Upper lobe of left lung (tissue), 6 donors: ENCODE measurements at regions not wholly inside any gene's neighbourhood (a gene's known extent, or its start where the extent isn't known, plus 50 kb on each side); places are given as distances from the start of the nearest gene placed in this dataset.
A peak's percentile ranks its signal among the peaks of the same experiment; 100 is the strongest.
"Not testable (repeated sequence)": the region's sequence is repeated elsewhere in the genome, so short reads cannot be mapped to it uniquely, and the experiment has no call there.

Experiments used
- ATAC-seq, 2 donors: fragments of 200-7000 bp; cut with Tn5 transposase; one replicate each; pipeline ENCODE4 v1.9.1; 2022; ENCODE audit warnings: mild to moderate bottlenecking in 2 of 2, moderate library complexity in 2 of 2; ENCODE audit not compliant: low FRiP score in 2 of 2
- DNase-seq, 2 donors: peaks; one replicate each; pipeline ENCODE4 v3.0.0-alpha.2; 2019 to 2020
- H3K27ac ChIP-seq, 4 donors: fragments of 200-600 bp; sonication (generic); one replicate each; pipeline ENCODE4 v1.5.1; 2016 to 2019
- H3K27me3 ChIP-seq, 4 donors: fragments of 200-600 bp; sonication (generic); one replicate each; pipeline ENCODE4 v1.5.1; 2017 to 2019
- H3K36me3 ChIP-seq, 4 donors: fragments of 200-600 bp; sonication (generic); one replicate each; pipeline ENCODE4 v1.5.1; 2016 to 2019
- H3K4me1 ChIP-seq, 4 donors: fragments of 200-600 bp; sonication (generic); one replicate each; pipeline ENCODE4 v1.5.1; 2018 to 2019
- H3K4me3 ChIP-seq, 4 donors: fragments of 200-600 bp; sonication (generic); one replicate each; pipeline ENCODE4 v1.5.1; 2017 to 2019; ENCODE audit warnings: mild to moderate bottlenecking in 2 of 4, moderate library complexity in 1 of 4
- H3K9me3 ChIP-seq, 4 donors: fragments of 200-600 bp; sonication (generic); one replicate each; pipeline ENCODE4 v1.5.1; 2018 to 2019
- WGBS, 2 donors: methylation state at CpG; one replicate each; pipeline ENCODE4 v1.1.5; 2017 to 2018; 5-methylcytosine and 5-hydroxymethylcytosine counted together
- donor health status: DM: no; HTN: no; CAD: no; lungs with moderate emphysema.
- donor health status: DM: no; HTN: yes; CAD: no; lungs with severe emphysema.

DNA sequence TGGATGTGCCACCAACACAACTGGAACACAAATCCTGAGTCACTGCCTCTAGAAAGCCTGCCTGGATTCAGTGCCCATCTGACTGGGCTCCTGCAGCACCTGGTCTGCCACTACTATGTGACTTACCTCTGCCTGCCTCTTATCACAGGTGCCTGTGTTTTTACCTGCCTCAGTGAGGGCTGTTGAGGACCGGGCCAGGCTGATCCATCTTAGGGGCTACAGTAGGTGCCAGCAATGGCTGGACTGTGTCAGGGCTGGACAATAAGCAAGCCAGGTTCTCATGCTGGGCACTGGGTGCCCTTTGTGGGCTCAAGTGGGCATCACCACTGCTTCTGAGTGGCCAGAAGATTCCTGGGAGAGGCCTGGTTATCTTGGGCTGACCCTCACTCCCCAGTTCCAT is 948.6 kb upstream of the TPTE start:
- not testable (repeated sequence) for H3K4me1 ChIP-seq, H3K36me3 ChIP-seq, H3K27me3 ChIP-seq, DNase-seq, H3K9me3 ChIP-seq, H3K4me3 ChIP-seq, H3K27ac ChIP-seq, ATAC-seq
- 75 to 82% methylated on average over 1 of the region's 1 CpG for WGBS, 2 donors

DNA sequence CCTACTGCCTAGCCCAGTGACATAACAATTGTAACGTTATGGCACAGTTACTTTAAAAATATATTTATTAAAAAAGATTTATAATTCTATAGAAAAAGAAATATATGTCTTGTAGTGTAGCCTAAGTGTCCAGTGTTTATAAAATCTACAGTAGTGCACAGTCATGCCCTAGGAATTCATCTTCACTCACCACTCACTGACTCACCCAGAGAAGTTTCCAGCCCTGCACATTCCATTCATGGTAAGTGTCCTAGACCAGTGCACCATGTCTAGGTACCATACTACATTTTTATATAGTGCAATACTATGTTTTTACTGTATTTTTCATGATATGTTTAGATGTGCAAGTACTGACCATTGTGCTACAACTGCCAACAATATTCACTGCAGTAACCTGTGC is 947.9 kb upstream of the TPTE start:
- not testable (repeated sequence) for H3K36me3 ChIP-seq, DNase-seq, H3K27ac ChIP-seq, ATAC-seq, H3K27me3 ChIP-seq, H3K4me1 ChIP-seq, H3K4me3 ChIP-seq, H3K9me3 ChIP-seq
- WGBS, 2 donors: no CpG with 5 or more reads among the region's 1 CpG

DNA sequence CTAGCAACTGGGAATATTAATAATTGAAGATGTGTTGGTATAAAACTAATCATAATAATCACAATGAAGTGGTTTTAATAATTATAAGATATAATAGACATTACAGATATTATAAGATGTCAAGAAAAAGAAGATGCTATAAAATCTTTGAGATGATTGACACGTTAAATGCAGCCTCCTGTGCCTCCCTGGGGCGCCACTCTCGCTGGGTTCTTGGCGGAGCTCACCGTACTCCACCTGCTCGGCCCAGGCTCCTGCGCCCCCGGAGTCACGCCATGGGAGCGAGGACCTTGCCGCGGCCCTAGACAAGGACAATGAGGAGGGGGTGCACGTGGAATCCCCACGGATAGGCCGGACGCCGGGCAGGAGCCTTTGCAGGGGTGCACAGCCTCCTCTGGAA is 942.1 kb upstream of the TPTE start:
- H3K9me3 ChIP-seq, H3K27ac ChIP-seq, H3K4me1 ChIP-seq, ATAC-seq, H3K27me3 ChIP-seq, H3K36me3 ChIP-seq, H3K4me3 ChIP-seq: not testable (repeated sequence)
- DNase-seq: peak in 1 of 2 donors; percentile 27
- WGBS, 2 donors: 88 to 92% methylated on average over 12 of the region's 17 CpGs

DNA sequence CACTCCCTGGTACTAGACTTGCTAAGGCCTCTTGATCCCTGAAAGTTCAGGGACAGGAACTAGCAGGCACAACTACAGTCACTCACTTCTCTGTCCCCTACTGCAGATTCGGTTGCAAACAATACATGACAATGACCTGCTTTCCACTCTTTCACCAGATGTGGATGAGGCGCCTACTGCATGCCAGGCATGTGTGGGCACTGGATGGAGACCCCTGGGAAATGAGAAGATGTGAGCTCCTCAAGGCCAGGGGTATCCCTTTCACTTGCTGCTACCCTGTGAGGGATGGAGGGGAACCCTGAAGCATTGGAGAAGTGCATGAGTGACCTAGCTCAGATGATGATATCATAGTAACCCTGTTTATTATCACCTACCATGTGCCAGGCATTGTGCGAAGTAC is 933.4 kb upstream of the TPTE start:
- not testable (repeated sequence) for H3K4me1 ChIP-seq, H3K9me3 ChIP-seq, H3K4me3 ChIP-seq, H3K27me3 ChIP-seq, H3K36me3 ChIP-seq, ATAC-seq, DNase-seq, H3K27ac ChIP-seq
- WGBS, 2 donors: 18 to 32% methylated on average over 2 of the region's 3 CpGs

DNA sequence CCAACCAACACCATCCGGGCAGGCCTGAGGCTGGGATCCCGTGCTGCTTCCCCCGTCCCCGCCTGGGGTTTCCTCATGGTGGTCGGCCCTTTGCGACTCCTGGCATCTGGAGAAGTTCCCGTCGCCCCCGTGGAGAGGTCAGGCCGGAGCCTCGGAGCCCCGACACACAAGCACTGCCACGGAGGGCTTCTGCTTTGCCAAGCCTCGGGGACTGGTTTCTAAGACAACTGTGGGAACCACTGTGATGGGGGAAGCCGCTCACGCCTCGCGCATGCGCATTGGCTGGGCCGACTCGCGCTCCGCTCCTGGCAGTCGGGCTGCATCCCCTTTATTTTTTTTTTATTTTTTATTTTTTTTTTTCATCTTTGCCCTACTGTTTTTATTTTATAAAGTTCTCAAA is 928.8 kb upstream of the TPTE start:
- H3K27me3 ChIP-seq, ATAC-seq, H3K36me3 ChIP-seq, H3K4me3 ChIP-seq, H3K9me3 ChIP-seq, H3K4me1 ChIP-seq, H3K27ac ChIP-seq: not testable (repeated sequence)
- DNase-seq: peak in 1 of 2 donors; percentile 22
- WGBS, 2 donors: no CpG with 5 or more reads among the region's 24 CpGs

DNA sequence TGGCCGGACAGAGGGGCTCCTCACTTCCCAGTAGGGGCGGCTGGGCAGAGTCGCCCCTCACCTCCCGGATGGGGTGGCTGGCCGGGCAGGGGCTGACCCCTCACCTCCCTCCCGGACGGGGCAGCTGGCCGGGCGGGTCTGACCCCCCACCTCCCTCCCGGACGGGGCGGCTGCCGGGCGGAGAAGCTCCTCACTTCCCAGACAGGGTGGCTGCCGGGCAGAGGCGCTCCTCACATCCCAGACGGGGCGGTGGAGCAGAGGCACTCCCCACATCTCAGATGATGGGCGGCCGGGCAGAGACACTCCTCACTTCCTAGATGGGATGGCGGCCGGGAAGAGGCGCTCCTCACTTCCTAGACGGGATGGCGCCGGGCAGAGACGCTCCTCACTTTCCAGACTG is 927.7 kb upstream of the TPTE start:
- ATAC-seq, H3K27ac ChIP-seq, H3K36me3 ChIP-seq, H3K4me1 ChIP-seq, H3K9me3 ChIP-seq, H3K27me3 ChIP-seq, H3K4me3 ChIP-seq: not testable (repeated sequence)
- WGBS, 2 donors: 86% methylated on average over 9 of the region's 27 CpGs; no CpG with 5 or more reads in 1 of the 2 donors
- peak in 1 of 2 donors; percentile 58 for DNase-seq

DNA sequence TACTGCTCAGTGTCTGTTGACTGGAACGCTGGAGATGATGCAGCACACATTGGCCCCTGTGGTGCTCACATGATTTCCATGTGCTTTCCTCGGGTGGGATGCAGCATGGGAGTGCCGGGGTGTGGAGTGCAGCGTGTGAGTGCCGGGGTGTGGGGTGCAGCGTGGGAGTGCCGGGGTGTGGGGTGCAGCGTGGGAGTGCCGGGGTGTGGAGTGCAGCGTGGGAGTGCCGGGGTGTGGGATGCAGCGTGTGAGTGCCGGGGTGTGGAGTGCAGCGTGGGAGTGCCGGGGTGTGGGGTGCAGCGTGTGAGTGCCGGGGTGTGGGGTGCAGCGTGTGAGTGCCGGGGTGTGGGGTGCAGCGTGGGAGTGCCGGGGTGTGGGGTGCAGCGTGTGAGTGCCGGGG is 907.4 kb upstream of the TPTE start:
- not testable (repeated sequence) for H3K4me3 ChIP-seq, H3K4me1 ChIP-seq, H3K9me3 ChIP-seq, H3K27me3 ChIP-seq, H3K36me3 ChIP-seq, H3K27ac ChIP-seq, ATAC-seq
- DNase-seq: peak in 1 of 2 donors; percentile 52
- WGBS, 2 donors: 83 to 86% methylated on average over 7 to 14 of the region's 23 CpGs

DNA sequence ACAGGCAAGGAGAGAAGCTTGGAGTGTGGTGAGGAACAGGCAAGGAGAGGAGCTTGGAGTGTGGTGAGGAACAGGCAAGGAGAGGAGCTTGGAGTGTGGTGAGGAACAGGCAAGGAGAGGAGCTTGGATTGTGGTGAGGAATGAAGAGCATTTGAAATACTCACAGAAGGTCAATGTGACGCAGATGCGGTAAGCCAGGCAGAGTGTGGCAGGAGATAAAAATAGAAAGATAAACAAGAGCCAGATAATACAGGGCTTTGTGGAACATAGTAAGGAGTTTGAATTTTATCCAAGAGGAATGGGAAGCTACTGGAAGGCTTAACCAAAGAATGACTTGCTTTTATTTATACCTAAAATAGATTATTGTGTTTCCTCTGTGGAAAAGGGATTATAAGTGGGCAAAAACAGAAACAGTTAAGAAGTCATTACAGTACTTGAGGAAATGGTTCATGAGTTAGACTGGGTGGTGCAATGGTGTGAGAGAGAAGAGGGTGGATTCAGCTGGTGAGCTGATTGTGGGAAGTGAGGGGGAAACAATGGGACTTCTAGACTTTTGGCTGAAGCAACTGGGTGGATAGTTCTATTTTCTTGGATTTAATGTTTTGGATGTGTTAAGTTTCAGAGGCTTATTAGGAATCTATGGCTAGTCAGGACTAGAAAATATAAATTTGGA is 900.1 kb upstream of the TPTE start:
- H3K9me3 ChIP-seq, H3K4me1 ChIP-seq, H3K27ac ChIP-seq, H3K27me3 ChIP-seq, DNase-seq, ATAC-seq, H3K4me3 ChIP-seq, H3K36me3 ChIP-seq: not testable (repeated sequence)
- WGBS, 2 donors: 76 to 90% methylated on average over 2 of the region's 2 CpGs

DNA sequence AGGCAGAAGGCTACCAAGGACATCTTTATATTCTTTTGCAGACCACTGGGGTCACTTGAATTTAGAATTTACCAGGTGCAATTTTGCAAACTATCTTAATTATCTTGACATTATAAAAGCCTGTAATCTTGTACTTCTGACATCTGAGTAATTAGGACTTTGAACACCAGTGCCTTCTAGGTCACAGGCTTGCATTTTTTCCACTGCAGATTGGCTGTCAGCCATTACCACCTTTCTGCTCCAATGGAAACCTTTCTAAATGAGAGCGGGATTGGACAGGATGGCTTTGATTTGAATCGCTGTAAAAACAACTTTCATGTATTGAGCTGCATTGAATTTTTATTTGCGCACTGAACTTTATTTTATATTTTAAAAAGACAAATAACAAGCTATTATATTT is 893.3 kb upstream of the TPTE start:
- DNase-seq, H3K4me1 ChIP-seq, ATAC-seq, H3K27ac ChIP-seq, H3K4me3 ChIP-seq, H3K36me3 ChIP-seq, H3K27me3 ChIP-seq, H3K9me3 ChIP-seq: not testable (repeated sequence)
- 65 to 85% methylated on average over 2 to 3 of the region's 3 CpGs for WGBS, 2 donors

DNA sequence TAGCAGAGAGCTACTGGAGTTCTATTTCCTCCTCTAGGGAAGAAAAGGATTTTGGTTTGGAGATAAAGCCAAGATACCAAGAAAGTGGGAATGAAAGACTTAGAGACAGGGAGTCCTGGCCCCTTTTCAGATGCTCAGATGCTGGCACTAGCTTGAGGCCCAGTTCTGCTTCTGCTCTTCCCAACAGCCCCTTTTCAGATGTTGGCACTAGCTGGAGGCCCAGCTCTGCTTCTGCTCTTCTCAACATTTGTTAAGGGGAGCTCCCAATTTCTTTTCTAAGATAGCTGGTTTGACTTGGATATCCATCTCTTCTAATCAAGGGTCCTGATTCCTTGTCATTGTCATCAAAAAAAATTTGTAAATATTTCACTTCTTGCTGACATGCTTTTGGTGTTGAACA is 874.0 kb upstream of the TPTE start:
- H3K4me1 ChIP-seq, H3K36me3 ChIP-seq, H3K9me3 ChIP-seq, DNase-seq, H3K4me3 ChIP-seq, H3K27me3 ChIP-seq, H3K27ac ChIP-seq: not testable (repeated sequence)
- ATAC-seq: peak in 1 of 2 donors; percentile 11

DNA sequence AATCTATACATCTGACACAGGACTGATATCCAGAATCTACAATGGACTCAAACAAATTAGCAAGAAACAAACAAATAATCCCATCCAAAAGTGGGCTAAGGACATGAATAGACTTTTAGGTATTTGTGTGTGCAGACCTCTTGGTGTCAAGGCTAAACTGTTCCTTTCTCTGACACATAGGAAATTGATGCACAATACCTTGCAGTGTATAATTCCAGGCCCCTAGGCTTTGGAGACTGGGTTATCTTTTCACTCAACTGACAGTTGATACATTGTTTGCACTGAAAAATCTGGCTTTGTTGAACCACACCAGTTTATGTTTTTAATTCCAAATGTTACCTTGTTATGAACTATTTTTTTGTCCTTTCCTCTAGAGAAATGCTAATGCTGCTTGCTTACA is 873.1 kb upstream of the TPTE start:
- H3K4me1 ChIP-seq, H3K4me3 ChIP-seq, H3K27me3 ChIP-seq, ATAC-seq, H3K9me3 ChIP-seq, DNase-seq, H3K27ac ChIP-seq, H3K36me3 ChIP-seq: not testable (repeated sequence)

DNA sequence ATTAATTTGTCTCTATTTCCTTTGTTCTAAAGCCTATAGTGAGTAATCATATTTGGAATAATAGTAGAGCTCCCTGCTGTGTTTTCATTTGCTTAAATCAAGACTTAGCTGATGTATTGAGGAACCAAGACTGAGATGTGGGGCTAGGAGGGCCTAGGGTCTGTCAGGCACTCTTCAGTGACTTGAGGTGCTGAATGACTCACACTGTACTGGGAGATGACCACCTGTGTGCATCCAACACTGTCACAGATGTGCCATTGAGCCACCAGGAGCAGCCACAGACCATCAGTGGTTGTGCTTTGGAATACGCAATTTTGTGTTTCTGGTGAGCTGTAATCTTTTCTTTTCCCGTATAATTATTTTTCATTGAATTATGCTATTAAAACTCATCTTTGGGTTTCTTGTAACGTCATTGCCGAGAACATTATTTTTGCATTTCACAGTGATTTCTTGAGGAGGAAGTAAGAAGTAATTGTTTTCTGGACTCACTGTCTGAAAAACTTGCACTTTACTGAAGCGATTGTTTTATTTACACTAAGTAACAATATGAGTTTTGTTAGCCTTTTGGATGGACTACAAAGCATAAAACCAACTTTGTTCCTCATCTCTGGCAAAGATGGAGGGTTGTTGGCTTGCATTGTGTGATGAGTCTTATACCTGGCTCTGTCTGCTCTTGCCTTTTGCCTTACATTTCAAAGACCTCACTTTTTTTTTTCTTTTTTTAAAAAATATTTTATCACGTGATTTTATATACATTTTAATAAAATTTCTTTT is 872.2 kb upstream of the TPTE start:
- not testable (repeated sequence) for H3K27ac ChIP-seq, H3K36me3 ChIP-seq, H3K4me1 ChIP-seq, H3K9me3 ChIP-seq, DNase-seq, H3K4me3 ChIP-seq, H3K27me3 ChIP-seq
- 63 to 67% methylated on average over 6 of the region's 6 CpGs for WGBS, 2 donors
- peak; percentile 14 to 42 for ATAC-seq

DNA sequence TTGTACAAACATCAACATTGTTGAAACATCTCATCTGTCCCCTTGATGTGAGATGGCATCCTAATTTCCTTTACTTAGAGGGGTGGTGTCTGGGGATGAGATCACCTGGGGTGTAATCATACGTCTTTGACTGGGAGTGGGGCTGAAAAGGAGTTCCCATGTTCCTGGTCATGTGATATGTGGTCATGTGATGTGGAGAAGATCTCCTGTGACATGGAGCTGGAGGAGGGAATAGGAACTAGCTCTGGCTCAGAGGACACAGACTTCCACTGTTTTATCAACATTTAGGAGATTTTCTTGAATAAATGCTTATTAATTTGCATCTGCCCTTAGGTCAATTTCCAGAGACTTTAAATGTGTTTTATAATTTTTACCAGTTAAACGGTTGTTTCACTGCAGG is 868.6 kb upstream of the TPTE start:
- not testable (repeated sequence) for H3K27me3 ChIP-seq, H3K4me1 ChIP-seq, ATAC-seq, H3K36me3 ChIP-seq, H3K4me3 ChIP-seq, DNase-seq, H3K27ac ChIP-seq
- 34 to 43% methylated on average over 2 of the region's 2 CpGs for WGBS, 2 donors
- peaks cover 0 to 15% (median 1%) of the 10 kb centered on the region in 4 donors for H3K9me3 ChIP-seq
